NOMO-1 treated with DMSO at 0.1 percent for 48 hours (cell line): ENCODE measurements at regions not wholly inside any gene's neighbourhood (a gene's known extent, or its start where the extent isn't known, plus 50 kb on each side); places are given as distances from the start of the nearest gene placed in this dataset.

ENCODE experiments used
- DNase-seq: peaks from one replicate; lab custom pipeline; 2025; ENCODE audit not compliant: unreplicated experiment; lab: John Stamatoyannopoulos, UW

DNA sequence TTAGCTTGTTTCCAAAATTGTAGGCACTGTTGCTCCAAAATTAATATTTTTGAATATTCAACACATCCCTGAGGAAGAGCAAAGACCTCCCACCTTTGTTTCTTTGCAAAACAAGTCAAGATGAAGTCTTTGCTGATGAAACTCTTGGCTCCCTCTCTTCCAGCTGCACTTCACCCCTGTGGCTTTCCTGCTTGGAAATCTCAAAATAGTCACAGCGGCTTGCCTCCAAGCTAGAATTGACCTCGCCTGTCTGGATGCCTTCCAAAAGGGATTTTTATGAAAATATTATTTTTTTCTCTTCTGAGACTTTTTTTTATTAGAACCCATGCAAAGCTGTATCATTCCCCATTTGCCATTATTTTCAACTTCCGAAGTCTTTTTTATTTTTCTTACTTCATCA, 71.1 kb upstream of the MROH9 start:
- DNase-seq: no peak

DNA sequence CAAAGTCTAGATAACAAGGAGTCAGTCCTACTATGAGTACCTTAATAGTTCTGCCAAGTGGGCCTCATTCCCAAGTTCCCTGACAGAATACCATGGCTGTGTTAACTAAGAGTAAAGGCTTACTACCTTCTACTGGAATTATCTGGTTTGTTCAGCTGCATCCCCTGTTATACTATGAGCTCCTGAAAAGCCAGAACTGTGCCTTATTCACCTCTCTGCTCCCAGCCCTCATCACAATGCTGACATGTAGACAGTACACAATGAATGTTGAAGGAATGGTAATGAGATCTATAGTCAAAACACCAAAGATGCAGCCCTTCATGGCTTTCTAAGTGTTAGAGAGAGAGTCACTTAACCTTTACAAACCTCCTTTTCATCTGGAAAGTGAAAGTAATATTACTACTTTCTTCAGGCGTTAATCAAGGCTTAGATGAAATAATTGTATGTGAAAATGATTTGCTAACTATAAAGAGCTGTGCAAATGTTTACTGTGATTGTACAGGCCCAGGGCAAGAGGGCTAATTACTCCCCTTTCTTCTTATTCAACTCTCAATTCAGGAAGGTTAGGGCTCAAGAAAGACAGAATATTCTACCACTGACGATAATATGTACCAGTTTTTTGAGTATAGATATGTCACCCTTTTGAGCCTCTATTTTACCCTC, 70.3 kb upstream of the MROH9 start:
- no peak for DNase-seq

DNA sequence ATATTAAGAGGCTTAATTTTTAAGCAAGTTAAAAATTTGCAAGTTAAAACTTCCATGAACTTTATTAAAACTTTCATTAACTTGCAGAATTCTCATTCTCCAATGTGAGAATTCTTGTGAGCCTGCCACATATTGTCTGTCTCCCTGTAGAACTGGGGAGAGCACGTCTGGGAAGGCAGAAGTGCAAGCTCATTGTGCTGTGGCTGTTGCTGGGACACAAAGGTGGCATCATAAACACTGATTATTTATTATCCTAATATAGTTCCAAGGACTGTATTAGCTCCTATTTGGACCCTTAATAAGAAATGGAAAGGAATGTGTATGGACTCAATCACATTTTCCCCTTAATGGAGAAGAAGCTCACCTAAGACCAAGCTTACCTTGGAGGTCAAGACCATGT, 68.7 kb upstream of the MROH9 start:
- DNase-seq: no peak

- no peak for DNase-seq
Observed at GRCh38 chr1:170871868-170872267, 63.5 kb upstream of the MROH9 start.

- DNase-seq: peak; percentile 72
Observed at GRCh38 chr1:170872663-170873062, 62.7 kb upstream of the MROH9 start.

GRCh38 chr1:170874671-170875070, 60.7 kb upstream of the MROH9 start:
- DNase-seq: no peak

DNA sequence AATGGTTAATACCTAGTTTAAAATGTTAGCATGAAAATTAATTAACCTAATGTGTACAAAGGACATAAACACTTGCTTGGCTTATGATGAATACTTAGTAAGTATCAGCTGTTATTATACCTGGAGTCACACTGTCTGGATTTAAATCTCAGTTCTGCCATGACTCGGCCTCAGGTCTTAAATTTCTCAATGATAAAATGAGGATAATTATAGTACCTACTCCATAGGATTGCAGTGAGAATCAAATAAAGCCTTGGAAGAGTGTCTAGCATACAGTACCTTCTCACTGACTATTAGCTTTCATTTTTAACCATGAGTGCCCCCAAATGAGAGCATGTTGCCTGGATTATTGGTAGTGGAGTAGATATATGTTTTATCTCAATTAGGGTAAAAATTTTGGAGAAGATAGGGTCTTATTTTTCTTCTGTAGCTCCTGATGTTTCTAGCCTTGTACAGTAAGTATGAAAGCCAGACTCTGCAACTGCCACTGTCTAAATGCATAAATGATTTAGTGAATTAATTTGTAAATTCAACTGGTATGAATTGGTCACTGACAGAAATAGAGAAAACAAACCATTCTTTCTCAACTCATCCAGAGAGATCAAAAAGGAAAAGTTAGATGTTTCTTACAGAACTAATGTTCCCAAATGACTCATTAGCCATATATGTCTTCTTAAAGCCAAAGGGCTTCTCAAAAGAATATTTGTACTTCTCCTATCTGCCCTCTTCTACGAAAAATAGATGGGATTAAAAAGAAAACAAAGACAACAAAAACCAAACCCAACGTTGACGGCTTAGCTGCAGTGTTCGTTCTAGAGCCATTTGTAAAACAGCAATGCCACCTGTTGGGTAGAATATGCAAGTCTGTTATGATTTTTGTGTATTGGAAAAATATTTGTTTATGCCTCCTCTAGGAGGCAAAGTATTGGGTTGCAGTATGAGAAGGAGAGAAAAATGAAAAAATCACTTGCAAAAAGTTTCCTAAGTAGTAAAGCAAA, 53.8 kb upstream of the MROH9 start:
- no peak for DNase-seq
